Hematopoietic multipotent progenitor cell (in vitro differentiated cells): ENCODE measurements at regions not wholly inside any gene's neighbourhood (a gene's known extent, or its start where the extent isn't known, plus 50 kb on each side); places are given as distances from the start of the nearest gene placed in this dataset.

Source experiments
- DNase-seq, 3 donors: peaks; one replicate each; pipeline ENCODE4 v3.0.0-alpha.2; 2011 to 2015; ENCODE audit warnings: low read depth in 2 of 3, low spot score in 2 of 3

DNA sequence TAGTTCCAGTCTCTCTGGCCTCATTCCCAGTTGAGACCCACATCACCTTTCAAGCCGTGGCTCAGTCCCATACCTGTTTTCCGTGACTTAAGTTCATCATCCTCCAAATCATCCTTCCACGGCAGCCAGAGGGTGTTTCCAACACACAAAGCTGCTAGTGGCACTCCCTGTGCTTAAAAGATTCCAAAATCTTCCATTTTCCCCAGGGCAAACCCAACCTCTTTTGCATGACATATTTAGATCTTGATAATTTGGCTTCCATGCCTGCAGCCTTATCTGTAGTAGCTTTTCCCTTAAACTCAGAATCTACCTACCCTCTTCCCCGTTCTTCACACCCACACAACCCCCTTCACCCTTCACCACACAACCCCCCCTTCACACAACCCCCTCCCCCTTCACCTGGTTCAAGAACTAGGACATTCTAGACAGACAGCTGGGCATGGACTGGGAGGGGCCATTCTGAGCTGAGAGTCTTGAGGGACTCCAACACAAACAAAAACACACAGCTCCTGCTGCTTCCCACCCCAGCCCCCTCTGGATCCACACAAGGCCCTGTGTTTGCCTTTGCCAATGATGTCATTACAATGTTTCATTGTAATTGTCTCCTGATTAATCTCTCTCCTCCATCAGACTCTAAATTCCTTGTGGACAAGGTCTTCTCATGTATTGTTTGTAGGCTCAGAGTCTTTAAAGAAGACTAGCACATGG, 268.2 kb downstream of the SH3GL2 start:
- DNase-seq, result no peak

DNA sequence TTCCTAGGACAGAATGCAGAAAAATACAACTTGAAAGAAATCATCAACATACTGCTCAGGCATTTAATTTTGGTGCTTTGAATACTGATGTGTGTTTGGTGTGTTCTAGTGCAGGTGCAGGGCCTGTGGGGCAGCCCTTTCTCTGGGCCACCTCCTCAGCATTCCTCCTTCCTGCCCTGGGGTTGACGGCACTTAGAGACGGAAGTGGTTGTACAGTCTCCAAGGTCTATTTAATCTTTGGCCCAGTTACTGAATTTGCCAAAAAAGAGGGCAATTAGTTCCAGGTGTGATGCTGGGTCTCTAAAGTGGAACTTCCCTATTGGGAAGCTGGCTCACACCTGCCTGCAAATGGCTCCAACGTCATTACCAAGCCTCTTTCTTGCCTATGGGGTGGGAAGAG, 269.0 kb downstream of the SH3GL2 start:
- no peak for DNase-seq

DNA sequence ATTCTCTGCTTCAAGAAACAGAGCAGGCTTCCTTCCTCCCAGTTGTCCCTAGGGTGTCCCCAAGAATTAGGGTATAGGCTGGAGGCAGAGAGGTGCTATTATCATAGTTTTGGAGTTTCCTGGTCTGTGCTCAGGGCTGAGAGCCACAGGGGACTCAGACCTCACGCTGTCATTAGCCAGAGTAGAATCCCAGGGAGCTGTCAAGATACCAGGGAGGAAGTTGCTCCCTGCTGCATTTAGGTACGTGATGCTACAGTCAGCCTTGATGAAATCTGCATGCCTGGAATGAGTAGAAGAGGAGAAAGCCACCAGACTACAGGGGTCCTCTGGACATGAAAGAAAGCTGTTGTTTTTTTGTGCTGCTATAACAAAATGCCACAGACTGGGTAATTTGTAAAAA, 273.2 kb downstream of the SH3GL2 start:
- no peak for DNase-seq

DNA sequence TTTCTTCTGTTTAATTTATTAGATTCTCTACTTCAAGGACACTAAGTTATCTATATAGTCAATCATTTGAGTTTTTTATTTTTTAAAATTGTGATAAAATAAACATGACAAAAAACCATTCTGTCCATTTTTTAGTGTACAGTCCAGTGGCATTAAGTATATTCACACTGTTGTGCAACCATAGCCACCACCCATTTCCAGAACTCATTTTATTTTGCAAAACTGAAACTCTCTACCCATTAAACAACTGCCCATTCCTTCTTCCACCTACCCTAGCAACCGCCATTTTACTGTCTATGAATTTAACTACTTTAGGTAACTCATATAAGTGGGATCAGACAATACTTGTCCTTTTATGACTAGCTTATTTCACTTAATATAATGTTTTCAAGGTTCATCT, 275.6 kb downstream of the SH3GL2 start:
- no peak for DNase-seq

DNA sequence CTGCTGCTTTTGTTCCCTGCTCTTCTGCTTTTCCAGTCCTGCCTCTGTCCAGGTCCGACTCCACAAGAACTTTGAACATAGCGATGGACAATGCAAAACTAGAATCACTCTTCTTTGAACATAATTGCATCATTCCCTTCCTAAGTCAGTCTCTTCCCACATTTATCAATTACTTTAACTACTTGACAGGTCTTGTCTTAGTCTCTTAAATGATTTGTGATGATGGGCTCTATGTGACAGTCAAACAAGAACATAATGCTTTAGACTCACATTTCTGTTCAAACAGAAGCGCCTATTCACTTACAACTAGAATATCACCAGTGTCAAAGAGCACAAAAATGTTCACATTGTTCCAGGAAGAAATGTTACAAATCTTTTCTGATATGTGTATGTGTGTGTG, 278.1 kb downstream of the SH3GL2 start:
- no peak for DNase-seq

DNA sequence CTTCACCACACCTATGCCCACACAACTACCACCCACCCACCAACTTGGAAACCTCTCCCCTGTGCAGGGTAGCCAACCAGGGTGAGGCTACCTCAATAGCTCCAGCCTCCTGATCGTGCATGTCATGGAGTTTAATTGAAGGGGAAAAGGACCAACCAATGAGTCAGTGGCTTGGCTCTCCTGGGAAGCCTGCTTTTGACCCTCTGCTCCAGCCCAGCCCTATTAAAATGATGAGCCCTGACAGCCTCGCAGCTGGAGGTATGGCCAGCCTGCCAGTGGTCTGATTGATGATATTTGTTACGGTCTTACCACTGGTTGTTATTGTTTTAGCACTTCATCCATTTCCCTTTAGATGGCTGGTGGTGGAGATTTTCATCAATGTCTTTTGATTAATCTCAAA, 280.4 kb downstream of the SH3GL2 start:
- no peak for DNase-seq

DNA sequence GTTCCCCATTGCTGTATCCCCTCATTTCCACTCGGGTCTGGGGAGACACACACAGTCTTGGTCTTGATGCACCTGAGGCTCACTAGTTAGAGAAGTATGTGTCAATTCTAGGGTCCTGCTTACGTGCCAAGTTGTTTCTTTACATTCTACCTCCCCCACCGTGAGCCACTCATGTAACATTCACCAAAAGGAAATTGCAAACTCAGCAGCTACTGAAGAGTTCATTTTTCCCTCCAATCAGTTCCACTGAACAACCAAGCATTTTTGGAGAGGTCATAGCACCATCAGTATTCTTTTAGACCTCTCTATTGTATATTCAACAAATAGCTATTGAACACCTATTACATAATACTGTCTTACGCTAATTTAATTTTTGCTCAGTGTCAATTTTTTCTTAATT, 281.1 kb downstream of the SH3GL2 start:
- DNase-seq, result no peak

DNA sequence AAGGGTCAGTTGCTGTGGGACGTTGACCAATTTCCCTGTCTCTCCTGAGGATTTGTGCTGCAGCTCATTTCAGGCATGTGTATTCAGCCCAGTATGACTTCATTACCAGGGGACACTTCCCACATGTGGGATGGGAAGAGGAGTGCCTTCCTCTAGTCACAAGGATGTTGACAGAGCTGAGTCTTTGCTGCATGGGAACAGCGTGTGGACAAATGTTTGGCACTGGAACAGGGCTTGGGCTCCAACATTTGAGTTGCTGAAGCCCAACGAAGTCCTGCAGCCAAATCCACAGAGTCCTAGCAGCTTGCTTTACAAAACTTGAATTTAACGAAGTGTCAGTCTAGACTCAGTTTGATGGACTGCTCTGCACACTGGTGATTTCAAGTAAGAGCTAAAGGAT, 283.2 kb downstream of the SH3GL2 start:
- no peak for DNase-seq

DNA sequence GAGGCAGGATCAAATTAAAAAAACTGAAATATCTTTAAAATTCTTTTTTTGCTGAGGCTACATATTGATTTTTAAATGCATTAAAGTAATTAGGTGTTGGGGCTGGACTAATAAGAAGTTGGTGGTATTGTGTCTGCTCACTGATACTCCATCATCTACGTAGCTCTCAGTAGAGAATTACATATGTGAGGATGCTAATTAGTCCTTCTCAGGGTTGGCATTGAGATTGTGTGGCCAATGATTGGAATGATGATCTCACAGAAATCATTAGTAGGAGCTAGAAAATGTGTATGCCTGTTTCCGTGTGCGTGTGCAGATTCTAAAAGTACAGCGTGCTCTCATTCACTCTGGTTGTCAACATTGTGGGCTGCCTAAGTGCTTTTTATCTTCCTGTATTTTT, 283.8 kb downstream of the SH3GL2 start:
- no peak for DNase-seq

DNA sequence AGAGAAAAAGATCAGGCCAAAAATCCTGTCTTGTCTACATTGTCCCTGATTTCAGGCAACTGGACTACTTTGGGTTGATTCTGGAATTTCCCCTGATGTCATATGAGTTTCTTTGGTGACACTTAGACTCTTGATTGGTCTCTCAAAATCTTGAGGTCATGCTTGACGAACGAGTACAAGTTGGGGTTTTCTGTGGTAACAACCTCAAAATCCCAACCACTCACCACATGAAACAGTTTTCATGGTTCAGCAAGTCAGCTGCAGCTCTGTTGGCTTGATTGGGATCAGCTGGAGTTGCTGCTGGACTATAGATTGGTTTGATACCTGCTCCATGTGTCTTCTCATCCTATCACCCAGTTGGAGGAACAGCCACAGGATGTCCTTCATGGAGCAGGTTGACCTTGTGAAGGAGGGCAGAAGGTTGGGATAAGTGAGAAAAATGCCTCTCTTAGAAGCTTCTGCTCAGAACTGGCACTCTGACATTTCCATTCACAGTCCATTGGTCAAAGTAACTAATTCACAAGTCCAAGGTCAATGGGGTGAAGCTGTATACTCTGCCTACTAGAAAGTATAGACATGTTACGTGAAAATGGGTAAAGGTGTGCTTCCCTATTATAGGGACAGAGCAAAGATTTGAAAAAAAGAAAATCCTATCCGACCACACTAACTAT, 284.5 kb downstream of the SH3GL2 start:
- no peak for DNase-seq

DNA sequence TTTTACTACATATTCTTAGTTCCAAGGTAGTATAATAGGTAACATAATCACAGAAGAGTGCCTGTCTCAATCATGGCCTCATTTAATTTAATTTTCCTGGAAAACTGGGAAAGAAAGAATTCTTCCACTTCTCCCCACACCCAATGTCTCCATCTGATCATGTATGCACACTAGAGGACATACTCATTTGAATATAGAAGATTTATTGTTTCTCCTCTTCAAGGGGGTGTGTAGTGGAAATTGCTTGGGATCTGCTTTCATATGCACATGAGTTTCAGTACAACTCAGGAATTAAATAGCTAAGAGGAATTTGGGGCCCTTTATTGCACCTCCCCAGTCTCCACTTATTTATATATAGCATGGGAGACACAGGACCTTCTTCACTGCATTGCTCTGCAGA, 285.1 kb downstream of the SH3GL2 start:
- DNase-seq, result no peak

DNA sequence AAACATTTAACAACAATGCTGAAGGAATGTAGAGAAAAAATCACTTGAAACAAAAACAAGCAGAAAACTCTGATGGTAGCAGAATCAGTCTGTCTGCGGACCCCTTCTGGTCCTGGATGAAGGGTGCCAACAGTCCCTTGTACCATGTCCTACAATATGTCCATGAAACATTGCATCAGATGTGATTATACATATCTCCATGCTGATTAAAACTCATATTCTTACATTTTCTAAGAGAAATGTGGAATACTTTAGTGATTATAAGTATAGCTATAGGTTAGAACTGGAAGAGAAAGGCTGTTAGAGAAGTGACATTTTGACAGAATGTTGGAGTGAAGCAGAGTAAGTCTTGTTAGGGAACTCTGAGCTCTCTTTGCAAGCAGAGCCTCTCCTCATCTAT, 286.1 kb downstream of the SH3GL2 start:
- DNase-seq, result no peak

DNA sequence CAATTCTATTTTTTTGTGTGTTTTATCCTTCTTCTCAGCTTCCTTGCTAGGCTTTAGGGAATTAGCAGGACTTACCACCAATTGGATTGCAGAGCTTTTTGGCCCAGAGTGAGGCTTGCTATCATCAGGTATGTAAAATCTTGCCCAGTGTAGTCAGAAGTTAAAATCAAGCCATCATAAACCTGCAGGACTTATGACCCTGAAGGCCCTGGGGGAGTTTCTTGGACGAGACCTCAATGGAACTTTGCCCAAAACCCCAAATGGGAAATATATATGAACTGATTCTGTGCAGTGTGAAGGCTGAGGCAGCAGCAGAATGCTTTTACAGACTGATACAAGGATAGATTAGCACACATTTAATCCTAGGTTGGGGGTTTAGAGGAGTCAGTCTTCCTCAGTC, 287.0 kb downstream of the SH3GL2 start:
- DNase-seq, result no peak

DNA sequence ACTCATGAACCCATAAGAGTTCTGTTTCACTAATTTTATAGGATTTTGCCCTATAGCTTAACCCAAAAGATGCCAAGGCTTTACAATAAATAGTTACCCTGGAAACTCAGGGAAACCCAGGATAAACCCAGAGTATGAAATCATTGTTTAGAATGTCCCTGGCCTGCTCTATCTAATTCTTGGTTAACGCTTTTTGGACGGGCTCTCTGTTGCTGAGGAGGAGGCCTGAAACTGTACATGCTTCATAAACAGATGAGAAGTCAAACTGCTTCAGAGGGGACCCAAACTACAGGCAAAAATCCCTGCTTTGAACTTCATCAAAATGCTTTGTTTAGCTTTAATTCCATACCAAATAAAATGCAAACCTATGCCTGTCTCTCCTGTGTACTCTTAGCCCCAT, 291.9 kb downstream of the SH3GL2 start:
- DNase-seq, result no peak

DNA sequence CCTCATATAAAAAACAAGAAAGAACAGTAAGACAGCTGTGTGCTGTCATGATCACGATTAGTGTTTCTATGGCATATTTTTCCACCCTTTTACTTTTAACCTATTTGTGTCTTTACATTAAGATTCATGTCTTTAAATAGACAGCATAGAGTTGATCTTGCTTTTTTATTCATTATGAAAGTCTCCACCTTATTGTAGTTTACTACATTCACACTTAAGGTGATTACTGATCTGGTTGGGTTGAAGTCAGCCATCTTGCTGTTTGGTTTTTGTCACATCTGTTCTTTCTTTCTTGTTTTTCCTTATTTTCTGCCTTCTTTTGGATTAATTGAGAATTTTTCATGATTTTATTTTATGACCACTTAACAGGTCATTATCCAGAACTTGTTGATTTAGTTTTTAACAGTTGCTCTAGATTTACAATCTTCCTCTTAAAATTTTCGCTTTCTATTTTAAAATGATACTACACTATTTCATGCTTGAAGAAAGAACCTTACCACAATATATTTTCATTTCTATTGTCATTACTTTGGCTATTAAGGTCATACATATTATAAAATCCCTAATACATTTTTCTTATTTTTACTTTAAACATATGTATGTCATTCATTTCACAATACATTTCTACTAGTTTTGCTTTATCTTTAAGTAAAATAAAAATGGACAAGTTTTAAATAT, 292.5 kb downstream of the SH3GL2 start:
- no peak for DNase-seq

DNA sequence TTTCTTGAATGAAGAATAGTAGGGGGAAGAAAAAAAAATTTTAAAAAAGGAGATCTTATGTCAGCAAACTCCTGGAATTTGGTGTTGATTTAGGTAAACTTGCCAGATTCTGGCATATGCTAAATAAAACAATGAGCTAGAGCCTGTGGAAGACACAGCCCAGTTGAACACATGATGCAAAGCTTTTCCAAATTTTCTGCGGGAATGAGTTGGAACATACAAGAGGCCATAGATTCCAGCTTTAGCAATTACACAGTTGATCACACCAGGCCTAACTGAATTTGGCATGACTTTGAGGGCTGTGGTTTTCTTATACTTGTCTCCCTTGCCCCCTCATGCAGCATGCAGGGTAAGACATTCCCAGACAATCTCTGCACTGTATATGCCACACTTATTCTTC, 297.0 kb downstream of the SH3GL2 start:
- DNase-seq, result no peak

DNA sequence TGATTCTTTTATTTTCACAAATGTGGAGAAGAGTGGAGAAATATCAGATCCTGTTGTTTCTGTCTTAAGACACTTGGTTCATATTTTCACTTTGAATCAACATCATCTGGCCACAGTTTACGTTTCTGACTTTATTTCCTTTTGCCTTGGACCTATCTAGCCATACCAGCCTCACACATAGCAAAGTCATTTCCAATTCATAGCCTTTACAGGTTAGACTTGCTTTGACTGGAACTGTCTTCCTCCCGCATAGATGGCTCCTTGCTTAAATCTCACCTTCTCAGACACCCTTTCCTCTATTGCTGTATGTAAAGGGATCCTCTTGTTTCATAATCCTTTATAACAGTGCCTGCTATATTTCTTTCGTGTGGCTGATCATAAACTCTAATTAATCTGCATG, 297.8 kb downstream of the SH3GL2 start:
- DNase-seq, result no peak

DNA sequence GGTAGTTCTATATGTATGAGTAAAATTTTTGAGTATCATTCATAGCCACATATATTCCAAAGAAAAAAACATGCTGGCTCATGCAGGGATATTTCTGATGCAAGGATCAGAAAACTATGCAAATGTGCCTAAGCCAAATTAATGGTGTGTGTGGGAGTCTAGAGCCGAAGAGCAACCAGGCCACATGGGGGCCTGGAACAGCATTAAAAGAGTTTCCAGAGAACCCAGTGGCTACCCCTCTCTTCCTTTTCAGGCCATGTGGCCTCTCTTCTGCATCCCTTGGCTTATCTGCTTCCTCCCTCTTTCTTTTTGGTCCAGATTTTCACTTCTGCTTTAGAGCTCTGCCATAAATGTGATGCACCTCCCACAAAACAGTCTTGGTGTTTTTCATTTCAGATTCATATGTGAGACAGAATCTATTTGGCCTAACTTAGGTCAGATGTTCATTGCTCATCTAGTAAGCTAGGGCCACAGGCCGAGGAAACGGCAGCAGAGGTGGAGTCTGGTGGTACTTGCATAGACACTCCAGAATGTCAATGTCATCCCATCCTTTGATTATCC, 300.0 kb downstream of the SH3GL2 start:
- no peak for DNase-seq

DNA sequence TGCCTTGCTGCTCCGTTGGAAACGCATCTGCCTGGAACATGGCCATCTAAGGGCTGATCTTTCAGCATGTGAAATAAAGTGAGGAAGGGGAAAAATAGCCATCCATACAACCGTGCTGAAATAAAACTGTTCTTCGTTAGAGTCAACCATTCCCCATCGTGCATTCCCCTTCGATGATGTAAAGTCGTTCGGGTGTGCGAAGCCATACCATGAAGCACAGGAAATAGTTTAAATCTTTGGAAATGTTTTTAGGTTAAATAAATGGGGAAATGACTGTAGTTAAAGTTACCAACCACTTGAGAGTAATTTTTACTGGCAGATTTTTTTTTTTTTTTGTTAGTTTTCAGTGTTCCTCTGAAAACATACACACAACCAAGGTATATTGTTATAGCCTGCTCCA, 302.5 kb downstream of the SH3GL2 start:
- DNase-seq, result no peak

DNA sequence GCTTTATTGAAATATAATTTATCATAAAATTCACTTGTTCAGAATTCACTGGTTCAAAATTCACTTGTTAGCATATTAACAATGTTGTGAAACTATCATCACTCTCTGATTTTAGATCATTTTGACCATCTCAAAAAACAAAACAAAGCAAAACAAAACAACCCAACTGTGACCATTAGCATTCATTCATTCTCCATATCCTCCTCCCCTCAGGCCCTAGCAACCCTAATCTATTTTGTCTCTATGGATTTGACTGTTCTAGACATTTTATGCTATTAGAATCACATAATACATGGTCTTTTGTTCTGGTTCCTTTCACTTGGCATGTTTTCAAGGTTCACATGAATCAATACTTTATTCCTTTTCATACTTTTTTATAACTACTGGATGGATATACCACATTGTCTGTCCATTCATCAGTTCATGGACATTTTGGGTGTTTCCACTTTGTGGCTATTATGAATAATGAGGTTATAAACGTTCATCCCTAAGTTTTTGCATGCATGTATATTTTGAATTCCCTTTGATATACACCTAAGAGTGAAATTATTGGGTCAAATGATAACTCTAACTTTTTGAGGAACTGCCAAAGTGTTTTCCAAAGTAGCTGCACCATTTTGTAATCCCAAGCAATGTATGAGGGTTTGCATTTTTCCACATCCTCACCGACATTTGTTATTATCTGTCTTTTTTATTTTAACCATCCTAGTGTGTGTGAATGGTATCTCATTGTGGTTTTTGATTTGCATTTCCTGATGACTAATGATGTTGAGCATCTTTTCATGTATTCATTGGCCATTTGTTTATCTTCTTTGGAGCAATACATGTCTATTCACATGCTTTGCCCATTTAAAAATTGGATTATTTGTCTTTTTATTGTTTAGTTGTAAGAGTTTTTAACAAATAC, 304.1 kb downstream of the SH3GL2 start:
- DNase-seq, result no peak

DNA sequence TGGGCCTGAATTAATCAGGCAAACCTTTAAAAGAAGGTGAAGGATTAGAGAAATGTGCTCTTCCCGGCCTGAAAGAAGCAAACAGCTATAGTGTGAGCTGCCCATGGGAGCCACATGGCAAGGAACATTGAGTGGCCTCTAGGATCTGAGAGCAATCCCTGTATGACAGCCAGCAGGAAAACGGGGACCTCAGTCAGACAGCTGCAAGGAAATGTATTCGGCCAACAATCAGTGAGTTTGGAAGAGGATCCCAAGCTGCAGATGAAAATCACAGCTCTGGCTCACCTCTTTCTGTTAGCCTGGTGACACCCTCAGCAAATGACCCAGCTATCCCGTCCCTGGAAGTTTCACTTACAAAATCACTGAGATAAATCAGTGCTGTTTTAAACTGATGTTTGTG, 309.2 kb downstream of the SH3GL2 start:
- DNase-seq, result no peak
